22Rv1 (cell line): ENCODE measurements at regions not wholly inside any gene's neighbourhood (a gene's known extent, or its start where the extent isn't known, plus 50 kb on each side); places are given as distances from the start of the nearest gene placed in this dataset.
"Not testable (repeated sequence)": the region's sequence is repeated elsewhere in the genome, so short reads cannot be mapped to it uniquely, and the experiment has no call there.

Experiments
- H3K27ac ChIP-seq: fragments of 450-650 bp; 2 replicates; pipeline ENCODE4 v1.5.1; 2017
- CTCF ChIP-seq: fragments of 450-650 bp; IDR thresholded peaks from 2 replicates; pipeline ENCODE4 v1.5.1; 2017; ENCODE audit warnings: mild to moderate bottlenecking
- ZFX ChIP-seq: fragments of 450-650 bp; IDR thresholded peaks from 2 replicates; pipeline ENCODE4 v1.6.1; 2017; ENCODE audit warnings: antibody characterized with exemption, borderline replicate concordance

- TF ChIP-seq ZFX: no peak
- no peak for TF ChIP-seq CTCF
- no peak overlapping the region for H3K27ac ChIP-seq
These were observed 171.3 kb upstream of the SOX6 start for GRCh38 chr11:16527525-16528246.

GRCh38 chr11:16526947-16527346, 170.6 kb upstream of the SOX6 start:
- TF ChIP-seq ZFX (no peak), CTCF (no peak)
- no peak overlapping the region for H3K27ac ChIP-seq

GRCh38 chr11:16520713-16521112, 164.4 kb upstream of the SOX6 start:
- H3K27ac ChIP-seq: not testable (repeated sequence)

DNA sequence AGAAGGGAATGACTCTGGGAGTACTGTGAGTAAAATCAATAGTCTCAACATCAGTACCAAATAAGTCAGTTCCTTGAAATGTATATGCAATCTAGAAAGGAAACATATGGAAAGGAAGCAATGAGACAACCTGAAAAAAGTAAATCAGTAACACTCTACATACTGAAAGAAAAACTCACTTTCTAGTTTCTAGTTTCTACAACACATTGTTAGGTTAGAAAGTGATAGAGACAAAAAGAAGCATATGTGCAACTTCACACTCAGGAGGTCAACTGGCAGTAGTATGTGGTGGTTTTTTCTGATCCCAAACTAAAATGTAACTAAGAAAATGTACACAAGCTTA, 156.5 kb upstream of the SOX6 start:
- no peak overlapping the region for H3K27ac ChIP-seq

GRCh38 chr11:16512198-16512898, 156.0 kb upstream of the SOX6 start:
- H3K27ac ChIP-seq: no peak overlapping the region

More for the DNA sequence above, 156.5 kb upstream of the SOX6 start:
- TF ChIP-seq ZFX (no peak), CTCF (no peak)

GRCh38 chr11:16511116-16512114, 155.1 kb upstream of the SOX6 start:
- TF ChIP-seq ZFX: no peak
- H3K27ac ChIP-seq: no peak overlapping the region

More at GRCh38 chr11:16512198-16512898, 156.0 kb upstream of the SOX6 start:
- TF ChIP-seq ZFX: no peak
- TF ChIP-seq CTCF: no peak

DNA sequence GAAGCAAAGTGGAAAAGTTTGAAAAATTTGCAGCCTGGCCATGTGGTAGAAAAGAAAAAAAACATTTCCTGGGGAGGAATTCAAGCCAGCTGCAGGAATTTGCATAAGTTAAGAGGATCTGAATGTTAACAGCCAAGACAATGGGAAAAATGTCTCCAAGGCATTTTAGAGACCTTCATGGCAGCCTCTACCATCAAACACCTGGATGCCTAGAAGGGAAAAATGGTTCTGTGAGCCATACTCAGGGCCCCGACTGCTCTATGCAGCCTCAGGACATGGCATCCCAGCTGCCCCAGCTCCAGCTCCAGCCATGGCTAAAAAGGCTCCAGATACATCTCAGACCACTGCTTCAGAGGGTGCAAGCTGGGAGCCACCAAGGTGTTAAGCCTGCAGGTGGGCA, 149.1 kb upstream of the SOX6 start:
- no peak overlapping the region for H3K27ac ChIP-seq
- TF ChIP-seq CTCF: no peak
- TF ChIP-seq ZFX: no peak

DNA sequence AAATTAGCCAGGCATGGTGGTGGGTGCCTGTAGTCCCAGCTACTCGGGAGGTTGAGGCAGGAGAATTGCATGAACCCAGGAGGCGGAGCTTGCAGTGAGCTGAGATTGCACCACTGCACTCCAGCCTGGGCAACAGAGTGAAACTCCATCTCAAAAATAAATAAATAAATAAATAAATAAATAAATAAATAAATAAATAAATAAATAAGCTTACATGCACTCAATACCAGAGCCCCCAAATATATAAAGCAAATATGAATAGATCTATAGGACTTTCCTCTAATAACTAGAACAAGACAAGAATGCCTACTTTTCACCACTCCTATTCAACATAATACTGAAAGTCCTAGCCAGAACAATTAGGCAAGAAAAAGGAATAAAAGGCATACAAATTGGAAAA, 147.5 kb upstream of the SOX6 start:
- H3K27ac ChIP-seq: not testable (repeated sequence)
